T-cell (primary cell): ENCODE measurements at regions not wholly inside any gene's neighbourhood (a gene's known extent, or its start where the extent isn't known, plus 50 kb on each side); places are given as distances from the start of the nearest gene placed in this dataset.

Source experiments
- ATAC-seq, 4 experiments: fragments of 200-7000 bp in 3 of 4; fragments of 150-1000 bp in 1 of 4; cut with Tn5 transposase; replicated peaks in 1 of 4; 1 replicate in 3 of 4; 2 replicates in 1 of 4; pipeline ENCODE4 v1.10.0; 2021; ENCODE audit warnings: moderate library complexity in 3 of 4, mild to moderate bottlenecking in 2 of 4, moderate number of reproducible peaks in 1 of 4
- CTCF ChIA-PET, 2 donors: fragments of 300-600 bp; sonication (Branson Sonifier 250); formaldehyde crosslinking; loops; one replicate each; lab custom pipeline; 2022; ENCODE audit warnings: antibody characterized with exemption in 2 of 2; lab: Charles Lee
- POLR2A ChIA-PET, 2 donors: fragments of 300-600 bp; sonication (Branson Sonifier 250); formaldehyde crosslinking; loops; one replicate each; lab custom pipeline; 2022; ENCODE audit warnings: antibody characterized with exemption in 2 of 2; lab: Charles Lee
- DNase-seq, 35 experiments: peaks; one replicate each; pipeline versions ENCODE4 v3.0.0 to v3.0.0-alpha.2; 2013 to 2023
- H3K27ac ChIP-seq: one replicate; pipeline ENCODE4 v1.5.1; 2013; ENCODE audit warnings: low read length
- H3K27me3 ChIP-seq, 2 experiments: replicated peaks in 1 of 2; 1 replicate in 1 of 2; 2 replicates in 1 of 2; pipeline versions ENCODE4 v1.6.1 to v1.7.0; 2013; ENCODE audit warnings: low read length in 1 of 2, mixed read lengths in 1 of 2; ENCODE audit not compliant: control insufficient read depth in 2 of 2, insufficient read depth in 2 of 2; ENCODE audit errors: extremely low read depth in 1 of 2
- H3K36me3 ChIP-seq, 2 donors: 1 replicate in 1 of 2; 2 replicates in 1 of 2; pipeline versions ENCODE4 v1.6.1 to v1.7.0; 2013; ENCODE audit warnings: low read length in 1 of 2; ENCODE audit not compliant: control insufficient read depth in 2 of 2, insufficient read depth in 1 of 2; ENCODE audit errors: extremely low read depth in 1 of 2
- H3K4me1 ChIP-seq, 2 experiments: 1 replicate in 1 of 2; 2 replicates in 1 of 2; pipeline versions ENCODE4 v1.6.1 to v1.7.0; 2013; ENCODE audit warnings: low read length in 2 of 2, mixed read lengths in 1 of 2; ENCODE audit not compliant: insufficient read depth in 2 of 2, control insufficient read depth in 1 of 2; ENCODE audit errors: extremely low read depth in 1 of 2
- H3K4me3 ChIP-seq, 2 donors: 1 replicate in 1 of 2; 2 replicates in 1 of 2; pipeline versions ENCODE4 v1.5.1 to v1.7.0; 2013; ENCODE audit warnings: mild to moderate bottlenecking in 2 of 2, low read length in 1 of 2, moderate library complexity in 1 of 2; ENCODE audit not compliant: control insufficient read depth in 1 of 2; ENCODE audit errors: extremely low read depth in 1 of 2
- H3K9me3 ChIP-seq: 2 replicates; pipeline ENCODE4 v1.7.0; 2013
- H3K27ac Mint-ChIP-seq, 2 donors: one replicate each; pipeline ENCODE4 v1.8.0; 2020 to 2021; ENCODE audit warnings: mild to moderate bottlenecking in 2 of 2, mixed read lengths in 2 of 2
- H3K27me3 Mint-ChIP-seq, 2 donors: one replicate each; pipeline ENCODE4 v1.8.0; 2021 to 2022; ENCODE audit warnings: mixed read lengths in 2 of 2
- H3K36me3 Mint-ChIP-seq: one replicate; pipeline ENCODE4 v1.8.0; 2021; ENCODE audit warnings: mixed read lengths
- H3K4me1 Mint-ChIP-seq, 3 donors: one replicate each; pipeline ENCODE4 v1.8.0; 2020 to 2022; ENCODE audit warnings: mixed read lengths in 3 of 3, mild to moderate bottlenecking in 1 of 3
- H3K4me3 Mint-ChIP-seq, 3 donors: one replicate each; pipeline ENCODE4 v1.8.0; 2020 to 2022; ENCODE audit warnings: mild to moderate bottlenecking in 3 of 3, mixed read lengths in 3 of 3, moderate library complexity in 3 of 3
- H3K9me3 Mint-ChIP-seq, 3 donors: one replicate each; pipeline ENCODE4 v1.8.0; 2020 to 2022; ENCODE audit warnings: mixed read lengths in 3 of 3
- WGBS: methylation state at CpG from one replicate; pipeline ENCODE4 v1.1.5; 2013; ENCODE audit warnings: missing lambda C conversion rate; ENCODE audit not compliant: insufficient coverage; 5-methylcytosine and 5-hydroxymethylcytosine counted together

- Mint-ChIP-seq H3K27me3 (peaks cover 19 to 30% of the 10 kb centered on the region in 2 donors), H3K36me3 (no peaks in the 10 kb centered on the region), H3K4me3 (no peak overlapping the region), H3K4me1 (no peaks in the 10 kb centered on the region), H3K27ac (no peak overlapping the region), H3K9me3 (no peaks in the 10 kb centered on the region)
- peaks cover 0 to 13% of the 10 kb centered on the region in 2 experiments for H3K27me3 ChIP-seq
- DNase-seq (no peak), ATAC-seq (no peak)
- no peaks in the 10 kb centered on the region for H3K36me3 ChIP-seq
- no CpG with 5 or more reads among the region's 1 CpG for WGBS
- H3K4me1 ChIP-seq = no peaks in the 10 kb centered on the region
- no peaks in the 10 kb centered on the region for H3K9me3 ChIP-seq
- CTCF ChIA-PET = interaction anchor here in 1 of 2 donors (0.7 kb wide), 1 partner anchor 476 kb away, joined by 3 read pairs; no protein-coding TSS in a partner anchor
- no peak overlapping the region for H3K4me3 ChIP-seq
- H3K27ac ChIP-seq = no peak overlapping the region
- POLR2A ChIA-PET = no interaction called here
These were observed 145.1 kb downstream of the TSHZ3 start for GRCh38 chr19:31204115-31204514.

- ATAC-seq (no peak), DNase-seq (no peak)
- 100% methylated on average over 1 of the region's 2 CpGs for WGBS
- Histone ChIP-seq H3K27ac (no peak overlapping the region), H3K36me3 (no peaks in the 10 kb centered on the region), H3K4me3 (no peak overlapping the region), H3K9me3 (peaks cover 3% of the 10 kb centered on the region), H3K4me1 (no peaks in the 10 kb centered on the region), H3K27me3 (no peaks in the 10 kb centered on the region)
- H3K27ac Mint-ChIP-seq = no peak overlapping the region
- H3K9me3 Mint-ChIP-seq = peaks cover 3 to 14% (median 8%) of the 10 kb centered on the region in 3 donors
- no peak overlapping the region for H3K4me3 Mint-ChIP-seq
- H3K36me3 Mint-ChIP-seq = no peaks in the 10 kb centered on the region
- CTCF ChIA-PET = interaction anchor here in 1 of 2 donors (0.7 kb wide), 1 partner anchor 13 kb away, joined by 3 read pairs; no protein-coding TSS in a partner anchor
- H3K4me1 Mint-ChIP-seq = no peaks in the 10 kb centered on the region
- POLR2A ChIA-PET = no interaction called here
- peaks cover 7 to 11% of the 10 kb centered on the region in 2 donors for H3K27me3 Mint-ChIP-seq
These were observed 164.0 kb downstream of the TSHZ3 start for GRCh38 chr19:31185261-31185660.

- no peak overlapping the region for H3K27ac Mint-ChIP-seq
- H3K27me3 ChIP-seq = peaks cover 0 to 3% of the 10 kb centered on the region in 2 experiments
- no peaks in the 10 kb centered on the region for H3K4me1 Mint-ChIP-seq
- H3K9me3 ChIP-seq = no peaks in the 10 kb centered on the region
- H3K27me3 Mint-ChIP-seq = peaks cover 0 to 13% of the 10 kb centered on the region in 2 donors
- POLR2A ChIA-PET = no interaction called here
- H3K36me3 Mint-ChIP-seq = no peaks in the 10 kb centered on the region
- no peaks in the 10 kb centered on the region for H3K4me1 ChIP-seq
- H3K27ac ChIP-seq = no peak overlapping the region
- CTCF ChIA-PET = no interaction called here
- ATAC-seq (no peak), DNase-seq (no peak)
- no peaks in the 10 kb centered on the region for H3K36me3 ChIP-seq
- no CpG with 5 or more reads among the region's 2 CpGs for WGBS
- no peak overlapping the region for H3K4me3 Mint-ChIP-seq
- peaks cover 0 to 5% (median 0%) of the 10 kb centered on the region in 3 donors for H3K9me3 Mint-ChIP-seq
- no peak overlapping the region for H3K4me3 ChIP-seq
These were observed 167.7 kb downstream of the TSHZ3 start for GRCh38 chr19:31181535-31181934.

DNA sequence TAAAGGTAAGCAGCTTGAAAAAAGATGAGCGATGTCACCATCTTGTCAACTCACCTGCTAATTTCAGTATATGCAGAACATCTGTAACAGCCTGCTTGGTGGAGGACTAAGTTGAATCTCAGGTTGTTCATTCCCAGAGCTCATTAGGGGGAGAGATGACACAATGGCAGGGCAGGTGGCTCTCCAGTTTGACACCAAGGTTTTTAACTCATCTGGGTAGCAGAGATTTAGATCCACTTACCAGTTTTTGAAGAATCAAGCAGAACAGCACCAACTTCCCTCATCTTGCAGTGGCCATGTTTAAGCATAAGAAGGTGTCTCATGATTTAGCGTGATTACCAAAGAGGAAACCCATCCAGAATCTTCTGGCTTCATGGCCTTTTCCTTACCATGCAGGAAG, 168.3 kb downstream of the TSHZ3 start:
- no peaks in the 10 kb centered on the region for H3K36me3 ChIP-seq
- ChIA-PET POLR2A (no interaction called here), CTCF (no interaction called here)
- WGBS = no CpG with 5 or more reads among the region's 2 CpGs
- H3K4me1 ChIP-seq = no peaks in the 10 kb centered on the region
- no peak for ATAC-seq
- DNase-seq = no peak
- Mint-ChIP-seq H3K27ac (no peak overlapping the region), H3K27me3 (peaks cover 0 to 19% of the 10 kb centered on the region in 2 donors), H3K4me3 (no peak overlapping the region), H3K4me1 (no peaks in the 10 kb centered on the region), H3K9me3 (peaks cover 0 to 5% (median 0%) of the 10 kb centered on the region in 3 donors), H3K36me3 (no peaks in the 10 kb centered on the region)
- peaks cover 0 to 3% of the 10 kb centered on the region in 2 experiments for H3K27me3 ChIP-seq
- H3K9me3 ChIP-seq = no peaks in the 10 kb centered on the region
- no peak overlapping the region for H3K4me3 ChIP-seq
- no peak overlapping the region for H3K27ac ChIP-seq

DNA sequence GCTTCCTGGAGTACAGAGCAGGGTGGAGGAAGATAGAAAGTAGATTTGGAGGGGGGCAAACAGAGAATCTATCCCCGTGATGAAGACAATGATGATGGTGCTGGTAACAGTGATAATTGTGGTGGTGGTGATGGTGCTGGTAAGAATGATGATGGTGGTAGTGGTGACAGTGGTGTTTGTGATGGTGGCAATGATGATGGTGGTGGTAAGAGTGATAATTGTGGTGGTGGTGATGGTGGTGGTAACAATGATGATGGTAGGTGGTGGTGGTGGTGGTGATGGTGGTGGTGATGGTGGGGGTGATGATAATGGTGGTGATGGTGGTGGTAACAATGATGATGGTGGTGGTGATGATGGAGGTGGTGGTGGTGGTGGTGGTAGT, 169.8 kb downstream of the TSHZ3 start:
- POLR2A ChIA-PET = interaction anchor here in 1 of 2 donors (0.6 kb wide), 1 partner anchor 24 kb away, joined by 3 read pairs; no protein-coding TSS in a partner anchor
- H3K4me1 ChIP-seq = no peaks in the 10 kb centered on the region
- DNase-seq (no peak), ATAC-seq (no peak)
- CTCF ChIA-PET = no interaction called here
- H3K27me3 Mint-ChIP-seq = peaks cover 1 to 21% of the 10 kb centered on the region in 2 donors
- H3K4me1 Mint-ChIP-seq = no peaks in the 10 kb centered on the region
- no peaks in the 10 kb centered on the region for H3K9me3 ChIP-seq
- H3K4me3 ChIP-seq = no peak overlapping the region
- H3K27ac Mint-ChIP-seq = no peak overlapping the region
- H3K36me3 Mint-ChIP-seq = no peaks in the 10 kb centered on the region
- H3K27ac ChIP-seq = no peak overlapping the region
- peaks cover 0 to 3% of the 10 kb centered on the region in 2 experiments for H3K27me3 ChIP-seq
- 83% methylated on average over 1 of the region's 1 CpG for WGBS
- no peak overlapping the region for H3K4me3 Mint-ChIP-seq
- H3K36me3 ChIP-seq = no peaks in the 10 kb centered on the region
- H3K9me3 Mint-ChIP-seq = peaks cover 0 to 5% (median 0%) of the 10 kb centered on the region in 3 donors

DNA sequence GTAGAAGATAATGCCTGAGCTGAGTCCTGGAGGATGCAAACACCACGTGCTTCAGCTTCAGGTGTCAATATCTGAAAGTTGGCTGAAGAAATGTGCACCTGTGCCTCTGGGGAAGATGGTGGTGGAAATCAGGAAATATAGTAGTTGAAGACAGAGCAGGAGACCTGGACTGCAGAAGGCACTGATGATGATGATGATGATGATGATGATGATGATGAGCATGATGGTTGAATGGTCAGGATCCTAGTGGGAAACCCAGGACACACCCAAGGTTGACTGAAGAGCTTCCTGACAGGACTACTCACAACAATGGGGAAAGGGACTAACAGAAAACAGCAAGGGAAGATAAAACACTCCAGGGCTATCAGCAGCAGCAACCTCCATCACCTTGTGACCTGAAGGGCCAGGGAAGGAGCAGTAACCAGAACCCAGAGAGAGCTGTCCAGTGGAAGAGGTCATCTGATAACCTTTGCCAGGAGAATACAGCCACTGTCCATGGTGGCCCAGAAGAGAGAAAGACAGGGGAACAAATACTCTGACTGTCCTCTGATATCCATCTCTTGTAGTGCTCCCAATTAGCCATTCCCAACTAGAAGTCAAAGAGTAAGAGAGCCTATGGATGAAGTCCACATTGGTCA, 170.3 kb downstream of the TSHZ3 start:
- Mint-ChIP-seq H3K4me3 (no peak overlapping the region), H3K36me3 (no peaks in the 10 kb centered on the region), H3K27me3 (peaks cover 2 to 21% of the 10 kb centered on the region in 2 donors), H3K27ac (no peak overlapping the region), H3K9me3 (peaks cover 0 to 5% (median 0%) of the 10 kb centered on the region in 3 donors), H3K4me1 (no peaks in the 10 kb centered on the region)
- ChIA-PET POLR2A (interaction anchor here in 1 of 2 donors (0.6 kb wide), 1 partner anchor 25 kb away, joined by 3 read pairs; no protein-coding TSS in a partner anchor), CTCF (no interaction called here)
- no peak for DNase-seq
- no peak for ATAC-seq
- Histone ChIP-seq H3K9me3 (no peaks in the 10 kb centered on the region), H3K4me1 (no peaks in the 10 kb centered on the region), H3K36me3 (no peaks in the 10 kb centered on the region), H3K27ac (no peak overlapping the region), H3K27me3 (peaks cover 0 to 3% of the 10 kb centered on the region in 2 experiments), H3K4me3 (no peak overlapping the region)
- WGBS = 62% methylated on average over 1 of the region's 1 CpG
